DND-41 (cell line): ENCODE measurements at regions not wholly inside any gene's neighbourhood (a gene's known extent, or its start where the extent isn't known, plus 50 kb on each side); places are given as distances from the start of the nearest gene placed in this dataset.

Source experiments
- CTCF ChIP-seq: IDR thresholded peaks from 2 replicates; pipeline ENCODE4 v1.5.1; 2012; ENCODE audit warnings: borderline replicate concordance, low read length, moderate library complexity, mild to moderate bottlenecking; ENCODE audit not compliant: poor library complexity, severe bottlenecking; ENCODE audit errors: extremely low read depth
- EZH2 ChIP-seq: IDR thresholded peaks from 3 replicates; pipeline ENCODE4 v1.6.1; 2012; ENCODE audit warnings: borderline replicate concordance, low read depth, mild to moderate bottlenecking, moderate library complexity, low read length, inconsistent platforms; ENCODE audit not compliant: severe bottlenecking

DNA sequence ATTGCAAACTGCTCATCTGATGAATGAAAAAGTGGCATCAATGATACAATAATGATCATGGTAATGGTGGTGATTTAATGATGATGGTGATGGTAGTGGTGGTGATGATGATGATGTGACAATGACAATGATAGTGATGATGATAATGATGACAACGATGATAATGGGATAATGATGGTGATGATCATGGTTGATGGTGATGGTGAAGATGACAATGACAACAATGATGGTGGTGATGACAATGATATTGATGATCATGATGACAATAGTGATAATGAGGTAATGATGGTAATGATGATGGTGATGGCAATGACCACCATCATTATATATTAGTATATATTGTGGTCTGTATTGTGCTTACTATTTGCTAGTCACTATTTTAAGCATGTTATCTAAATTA, 474.3 kb downstream of the TBC1D22A start:
- TF ChIP-seq CTCF (no peak), EZH2 (no peak)
